H1 (cell line): ENCODE measurements at regions not wholly inside any gene's neighbourhood (a gene's known extent, or its start where the extent isn't known, plus 50 kb on each side); places are given as distances from the start of the nearest gene placed in this dataset.

ENCODE experiments used
- BRCA1 ChIP-seq: IDR thresholded peaks from 2 replicates; pipeline ENCODE4 v1.6.1; 2012; ENCODE audit warnings: low read depth, low read length, improper control_type of control experiment
- CBX5 ChIP-seq: fragments of 300-800, 300-1000 bp; sonication (generic); IDR thresholded peaks from 2 replicates; pipeline ENCODE4 v1.7.1; 2016; ENCODE audit warnings: antibody characterized with exemption, low read length, low read depth
- CHD7 ChIP-seq: fragments of 300-600 bp; sonication (generic); IDR thresholded peaks from 2 replicates; pipeline ENCODE4 v1.7.1; 2012; ENCODE audit warnings: low read length, moderate library complexity, mild to moderate bottlenecking, inconsistent platforms; ENCODE audit not compliant: insufficient replicate concordance
- CREB1 ChIP-seq: IDR thresholded peaks from 2 replicates; pipeline ENCODE4 v1.6.1; 2012; ENCODE audit warnings: inconsistent platforms
- E2F6 ChIP-seq: IDR thresholded peaks from 2 replicates; pipeline ENCODE4 v1.6.1; 2012; ENCODE audit warnings: inconsistent platforms
- GABPA ChIP-seq: IDR thresholded peaks from 2 replicates; pipeline ENCODE4 v1.6.1; 2011; ENCODE audit warnings: mild to moderate bottlenecking, low read length, moderate library complexity, borderline replicate concordance; ENCODE audit not compliant: insufficient read depth
- NRF1 ChIP-seq: IDR thresholded peaks from 2 replicates; pipeline ENCODE4 v1.6.1; 2011; ENCODE audit warnings: mild to moderate bottlenecking, low read depth, low read length, improper control_type of control experiment
- RXRA ChIP-seq: IDR thresholded peaks from 2 replicates; pipeline ENCODE4 v1.6.1; 2011; ENCODE audit warnings: low read depth, mild to moderate bottlenecking, low read length, moderate library complexity; ENCODE audit not compliant: insufficient read depth
- SUZ12 ChIP-seq: fragments of 200-600 bp; sonication (generic); IDR thresholded peaks from 2 replicates; pipeline ENCODE4 v1.6.1; 2012; ENCODE audit warnings: mild to moderate bottlenecking, inconsistent platforms, low read length, moderate library complexity, mixed read lengths
- TBP ChIP-seq: IDR thresholded peaks from 2 replicates; pipeline ENCODE4 v1.6.1; 2011; ENCODE audit warnings: low read depth, low read length, improper control_type of control experiment

GRCh38 chrX:121216641-121217374, 169.4 kb downstream of the GLUD2 start (continued):
- TF ChIP-seq CHD7 = no peak
- no peak for TF ChIP-seq NRF1
- TF ChIP-seq CREB1 = no peak
- TF ChIP-seq RXRA = no peak
- TF ChIP-seq SUZ12 = no peak
- no peak for TF ChIP-seq E2F6
- TF ChIP-seq CBX5 = no peak
- no peak for TF ChIP-seq TBP
- no peak for TF ChIP-seq GABPA
- no peak for TF ChIP-seq BRCA1
